Uterus (tissue), 2 donors: ENCODE measurements at regions not wholly inside any gene's neighbourhood (a gene's known extent, or its start where the extent isn't known, plus 50 kb on each side); places are given as distances from the start of the nearest gene placed in this dataset.

Experiments
- CTCF ChIP-seq, 4 experiments: fragments of 200-600 bp in 2 of 4; fragments of 450-650 bp in 2 of 4; sonication (generic) in 2 of 4; IDR thresholded peaks; one replicate each; pipeline ENCODE4 v1.5.1; 2016 to 2019; ENCODE audit warnings: antibody characterized with exemption in 4 of 4, mild to moderate bottlenecking in 2 of 4, moderate library complexity in 1 of 4
- POLR2A ChIP-seq, 2 donors: fragments of 450-650 bp; IDR thresholded peaks; one replicate each; pipeline ENCODE4 v1.6.1; 2016; ENCODE audit warnings: antibody characterized with exemption in 2 of 2, mild to moderate bottlenecking in 1 of 2, moderate library complexity in 1 of 2

- TF ChIP-seq POLR2A (IDR thresholded peaks at IDR 0.05) (no peak), CTCF (IDR thresholded peaks at IDR 0.05) (no peak)
These were observed 57.2 kb upstream of the APOBEC4 start for GRCh38 chr1:183710333-183710732.
